ENCODE measurements at regions not wholly inside any gene's neighbourhood (a gene's known extent, or its start where the extent isn't known, plus 50 kb on each side); places are given as distances from the start of the nearest gene placed in this dataset.

GRCh38 chr2:239715606-239716005, 309.5 kb downstream of the NDUFA10 start:
- no peak for TF ChIP-seq CTCF (IDR thresholded peaks at IDR 0.05; ENCODE audit: insufficient read depth, low read depth, low read length, missing control alignments)
- no peak for DNase-seq (ENCODE audit: low read depth)
- no peak overlapping the region for H3K4me3 ChIP-seq (ENCODE audit: low read length)

DNA sequence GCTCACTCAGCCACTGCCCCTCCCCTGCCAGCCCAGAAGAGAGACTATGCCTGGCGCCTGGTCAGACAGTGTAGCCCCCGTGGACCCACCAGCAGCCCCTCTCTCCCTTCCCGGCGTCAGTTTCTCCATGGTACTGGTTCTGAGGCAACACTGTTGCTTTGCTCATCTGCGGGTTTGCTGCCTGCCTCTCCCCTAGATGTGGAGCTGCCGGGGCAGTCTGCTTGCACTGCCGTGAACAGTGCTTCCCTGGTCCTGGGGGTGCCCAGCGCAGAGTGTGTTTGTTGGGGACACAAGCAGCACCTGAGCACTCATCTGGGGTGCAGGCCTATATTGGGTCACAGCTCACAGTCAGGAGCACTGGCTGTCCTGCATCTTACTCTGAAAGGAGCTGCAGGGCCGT, 309.9 kb downstream of the NDUFA10 start:
- DNase-seq (ENCODE audit: low read depth): no peak
- TF ChIP-seq CTCF (IDR thresholded peaks at IDR 0.05; ENCODE audit: insufficient read depth, low read depth, low read length, missing control alignments): no peak
- no peak overlapping the region for H3K4me3 ChIP-seq (ENCODE audit: low read length)

GRCh38 chr2:239714116-239714515, 311.0 kb downstream of the NDUFA10 start:
- TF ChIP-seq CTCF (IDR thresholded peaks at IDR 0.05; ENCODE audit: insufficient read depth, low read depth, low read length, missing control alignments): no peak
- DNase-seq (ENCODE audit: low read depth): no peak

DNA sequence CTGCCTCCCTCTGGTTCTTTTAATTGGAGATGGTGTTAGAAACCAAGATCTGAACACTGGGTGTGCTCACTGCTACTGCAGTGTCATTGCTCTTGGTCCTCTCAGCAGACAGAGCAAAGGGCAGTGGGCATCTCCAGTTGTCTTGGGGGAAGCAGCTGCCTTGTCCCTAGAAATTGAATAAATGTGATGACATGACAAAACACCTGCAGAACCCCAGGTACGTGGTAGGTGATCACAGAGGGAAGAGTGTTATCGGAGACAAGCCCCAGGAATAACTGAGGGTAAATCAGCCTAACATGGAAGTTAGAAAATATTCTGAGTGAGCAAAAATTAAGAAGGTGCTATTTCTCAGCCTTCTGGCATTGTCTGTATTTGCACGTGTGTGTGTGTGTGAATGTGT, 311.9 kb upstream of the HDAC4 start:
- TF ChIP-seq CTCF (IDR thresholded peaks at IDR 0.05; ENCODE audit: insufficient read depth, low read depth, low read length, missing control alignments): no peak
- DNase-seq (ENCODE audit: low read depth): no peak
- no peak overlapping the region for H3K4me3 ChIP-seq (ENCODE audit: low read length)

More at GRCh38 chr2:239714116-239714515, 311.0 kb downstream of the NDUFA10 start:
- H3K4me3 ChIP-seq (ENCODE audit: low read length): no peak overlapping the region

- H3K4me3 ChIP-seq (ENCODE audit: low read length): no peak overlapping the region
- TF ChIP-seq CTCF (IDR thresholded peaks at IDR 0.05; ENCODE audit: insufficient read depth, low read depth, low read length, missing control alignments): no peak
These were observed 311.2 kb upstream of the HDAC4 start for GRCh38 chr2:239711911-239712570.

DNA sequence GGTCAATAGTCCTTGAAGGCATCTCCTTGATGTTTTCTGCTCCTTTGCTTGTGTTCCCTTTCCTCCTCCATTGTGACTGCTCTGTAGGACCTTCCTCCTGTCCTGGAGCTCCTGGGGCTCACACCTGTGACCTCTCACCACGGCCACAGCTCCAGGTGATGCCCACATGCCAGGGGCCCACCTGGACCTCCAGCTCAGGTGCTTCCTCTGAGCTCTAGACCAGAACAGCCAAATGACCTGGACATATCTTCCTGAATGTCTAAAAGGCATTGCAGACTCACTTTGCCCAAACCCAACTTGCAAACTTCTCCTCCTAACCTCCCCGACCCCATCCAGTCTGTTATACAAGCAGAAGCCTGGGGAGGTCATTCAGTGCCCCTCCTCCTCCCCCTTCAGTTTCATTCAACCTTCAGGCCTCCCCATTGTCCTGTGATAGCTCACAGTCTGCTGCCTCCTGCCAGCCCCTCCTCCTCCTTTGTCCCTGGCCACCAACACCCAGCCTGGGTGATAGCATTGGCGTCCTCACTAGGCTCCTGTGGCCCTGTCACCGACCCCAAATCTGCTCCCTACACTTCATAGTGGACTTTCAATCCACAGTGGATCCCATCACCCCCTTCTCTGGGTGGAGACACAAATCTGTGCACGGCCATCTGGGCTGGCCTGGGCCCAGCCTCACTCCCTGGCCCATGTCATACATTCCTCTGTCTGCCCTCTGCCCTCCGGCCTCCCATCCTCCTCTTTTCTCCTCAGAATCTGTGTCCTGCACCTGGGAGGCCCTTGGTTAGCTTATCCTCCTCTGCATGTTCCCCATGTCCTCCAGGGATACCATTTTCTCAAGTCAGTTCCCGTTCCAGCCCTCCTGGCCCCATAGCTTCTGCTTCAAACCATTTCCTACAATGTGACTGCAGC, 310.4 kb upstream of the HDAC4 start:
- TF ChIP-seq CTCF (IDR thresholded peaks at IDR 0.05; ENCODE audit: insufficient read depth, low read depth, low read length, missing control alignments): no peak

More at GRCh38 chr2:239711911-239712570, 311.2 kb upstream of the HDAC4 start:
- no peak for DNase-seq (ENCODE audit: low read depth)

More for the DNA sequence above, 310.4 kb upstream of the HDAC4 start:
- DNase-seq (ENCODE audit: low read depth): no peak
- H3K4me3 ChIP-seq (ENCODE audit: low read length): no peak overlapping the region
